Left forelimb (tissue), 1 donor: ENCODE measurements at regions not wholly inside any gene's neighbourhood (a gene's known extent, or its start where the extent isn't known, plus 50 kb on each side); places are given as distances from the start of the nearest gene placed in this dataset.

ENCODE experiments used
- DNase-seq: peaks from one replicate; pipeline ENCODE4 v3.0.0-alpha.2; 2018; ENCODE audit warnings: low spot score

DNA sequence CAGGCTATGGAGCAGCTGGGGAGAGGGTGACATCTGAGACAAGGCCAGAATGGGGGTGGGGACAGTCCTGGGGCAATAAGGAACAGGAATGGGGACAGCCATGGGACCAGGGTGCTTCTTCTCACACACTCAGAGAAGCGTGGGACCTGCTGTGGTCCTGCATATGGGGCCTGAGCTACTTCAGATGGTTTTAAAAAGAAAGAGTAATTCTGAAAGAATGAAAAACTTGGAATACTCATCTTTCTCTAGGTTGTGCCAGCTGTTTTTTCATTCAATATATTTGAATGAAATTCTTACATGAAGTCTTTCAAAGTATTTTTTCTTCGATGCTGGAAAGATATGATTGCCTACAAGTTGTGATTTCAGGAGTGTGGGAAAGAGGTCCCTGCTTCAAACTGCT, 227.5 kb upstream of the APCDD1 start:
- no peak for DNase-seq

DNA sequence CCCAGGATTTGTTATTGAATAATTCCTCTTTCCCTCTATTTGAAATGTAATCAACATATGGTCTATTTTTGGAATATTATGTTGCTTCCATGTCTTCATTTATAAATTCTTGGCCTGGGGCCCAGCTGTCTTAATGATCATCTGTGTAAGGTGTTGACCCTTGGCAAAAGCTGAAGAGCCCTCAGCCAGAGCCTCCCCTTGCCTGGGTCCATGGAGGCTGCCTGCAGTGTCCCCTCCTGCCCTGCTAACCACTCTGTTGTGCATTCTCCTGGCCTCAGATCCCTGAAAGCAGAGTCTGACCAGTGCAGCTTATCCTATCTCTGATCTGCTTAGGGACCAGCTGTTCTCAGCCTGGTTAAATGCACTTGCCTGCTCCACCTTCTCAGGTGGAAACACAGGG, 226.1 kb upstream of the APCDD1 start:
- no peak for DNase-seq

DNA sequence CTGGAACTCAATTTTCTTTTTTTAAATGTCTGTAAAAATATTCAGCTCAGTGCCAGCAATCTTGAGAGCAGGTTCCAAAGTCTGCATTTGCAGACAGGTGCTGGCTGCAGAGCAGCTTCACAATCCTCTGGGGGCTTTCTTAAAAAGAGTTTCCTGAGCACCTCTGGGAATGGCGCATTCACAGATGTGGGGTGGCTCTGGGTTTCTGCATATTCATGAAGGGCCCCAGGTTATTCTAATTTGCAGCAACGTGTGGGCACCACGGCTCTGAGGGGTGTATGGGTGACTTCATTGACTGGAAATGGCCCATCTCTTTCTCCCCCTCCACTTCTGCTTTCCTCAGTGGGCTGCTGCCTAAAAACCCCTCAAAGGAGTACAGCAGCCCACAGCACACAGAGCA, 225.0 kb upstream of the APCDD1 start:
- no peak for DNase-seq

DNA sequence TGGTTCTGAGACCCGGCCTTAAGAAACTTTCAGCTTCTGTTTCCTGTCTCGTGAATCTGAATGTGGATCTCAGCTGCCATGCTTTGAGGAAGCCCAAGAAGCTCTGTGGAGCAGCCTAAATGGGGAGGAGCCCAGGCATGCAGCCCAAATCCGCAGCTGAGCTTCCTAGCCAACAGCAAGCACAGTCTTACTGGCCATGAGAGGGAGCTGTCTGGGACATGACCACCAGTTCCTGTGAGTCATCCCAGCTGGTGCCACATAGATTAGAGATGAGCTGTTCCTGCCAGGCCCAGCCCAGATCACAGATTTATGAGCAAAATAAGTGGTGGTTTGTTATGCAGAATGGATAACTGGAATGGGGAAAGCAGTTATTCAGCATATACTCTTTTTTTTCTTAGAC, 224.4 kb upstream of the APCDD1 start:
- DNase-seq = no peak

DNA sequence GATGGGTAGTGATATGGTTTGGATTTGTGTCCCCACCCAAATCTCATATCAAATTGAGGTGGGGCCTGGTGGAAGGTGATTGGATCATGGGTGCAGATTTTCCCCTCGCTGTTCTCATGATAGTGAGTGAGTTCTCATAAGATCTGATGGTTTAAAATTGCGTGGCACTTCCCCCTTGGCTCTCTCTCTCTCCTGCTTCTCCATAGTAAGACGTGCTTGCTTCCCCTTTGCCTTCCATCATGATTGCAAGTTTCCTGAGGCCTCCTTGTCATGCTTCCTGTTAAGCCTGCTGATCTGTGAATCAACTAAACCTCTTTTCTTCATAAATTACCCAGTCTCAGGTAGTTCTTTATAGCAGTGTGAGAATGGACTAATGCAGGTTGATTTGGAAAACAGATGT, 223.2 kb upstream of the APCDD1 start:
- no peak for DNase-seq

DNA sequence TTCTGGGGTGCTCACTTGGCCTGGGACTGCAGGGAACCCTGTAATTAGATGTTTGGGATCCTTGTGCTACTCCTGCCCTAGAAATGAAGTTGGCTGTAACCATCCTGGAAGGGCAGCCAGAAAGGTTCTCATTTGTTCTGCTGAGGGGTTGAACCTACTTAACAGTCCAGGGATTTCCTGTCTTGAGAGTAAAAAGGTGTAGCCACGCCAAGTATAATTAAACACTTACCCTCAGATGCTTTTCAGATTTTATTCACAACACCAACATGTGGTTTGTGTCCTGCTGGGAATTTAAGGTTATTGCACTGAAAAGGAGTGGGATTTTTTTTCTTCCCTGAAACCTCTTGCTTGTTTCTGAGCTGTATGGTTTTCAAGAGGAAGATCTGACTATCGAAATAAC, 222.4 kb upstream of the APCDD1 start:
- DNase-seq = no peak

DNA sequence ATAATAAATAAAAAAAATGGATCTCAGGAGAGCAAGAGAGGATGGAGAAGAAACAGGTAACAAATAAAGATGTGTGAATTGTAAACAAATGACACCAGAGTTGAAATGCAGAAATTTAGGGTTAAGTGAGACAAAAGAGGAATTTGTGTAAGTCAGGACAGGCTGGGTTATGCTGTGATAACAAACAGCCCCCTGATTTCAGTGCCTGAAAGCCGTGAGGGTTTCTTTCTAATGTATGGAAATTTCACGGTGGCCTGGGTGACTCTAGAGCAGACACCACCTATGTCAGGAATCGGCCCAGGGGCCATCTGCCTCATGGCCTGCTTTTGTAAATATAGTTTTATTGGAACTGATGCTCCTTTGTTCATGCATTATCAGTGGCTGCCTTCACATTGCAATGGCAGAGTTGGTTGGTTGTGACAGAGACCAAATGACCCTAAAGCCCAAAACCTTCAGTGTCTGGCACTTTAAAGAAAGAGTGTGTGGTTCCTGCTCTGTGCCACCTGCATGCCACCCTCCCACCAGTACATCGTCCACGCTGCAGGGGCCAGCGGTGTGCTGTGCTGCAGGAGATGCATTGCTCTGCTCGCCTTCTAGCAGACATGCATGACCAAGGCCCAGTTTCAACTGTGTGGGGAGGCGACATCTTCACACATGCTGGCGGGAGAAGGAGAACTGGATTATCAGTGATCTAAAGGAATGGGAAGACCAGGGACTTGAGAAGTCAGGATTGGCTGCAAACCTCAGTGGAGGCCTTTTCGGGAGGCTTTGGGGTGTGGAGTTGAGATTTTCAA, 221.2 kb upstream of the APCDD1 start:
- DNase-seq = no peak

DNA sequence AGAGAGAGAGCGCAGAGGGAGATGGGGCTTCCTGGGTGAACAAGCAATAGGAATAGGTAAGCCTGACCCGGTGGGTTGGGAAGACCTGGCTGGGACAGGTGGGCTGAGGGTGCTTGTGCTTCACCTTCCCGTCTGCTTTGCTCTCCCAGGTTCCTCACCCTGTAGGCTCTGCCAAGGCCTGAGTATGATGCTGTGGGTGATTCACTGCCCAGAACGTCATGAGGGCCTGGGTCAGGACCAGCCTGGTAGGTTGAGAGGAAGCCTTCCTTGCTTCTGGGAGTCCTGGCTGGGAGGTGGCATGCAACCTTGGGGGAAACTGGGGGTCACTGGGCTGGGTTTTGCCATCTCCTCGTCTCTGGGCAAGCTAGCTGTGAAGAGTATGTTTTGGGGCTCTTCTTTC, 220.2 kb upstream of the APCDD1 start:
- DNase-seq = no peak

DNA sequence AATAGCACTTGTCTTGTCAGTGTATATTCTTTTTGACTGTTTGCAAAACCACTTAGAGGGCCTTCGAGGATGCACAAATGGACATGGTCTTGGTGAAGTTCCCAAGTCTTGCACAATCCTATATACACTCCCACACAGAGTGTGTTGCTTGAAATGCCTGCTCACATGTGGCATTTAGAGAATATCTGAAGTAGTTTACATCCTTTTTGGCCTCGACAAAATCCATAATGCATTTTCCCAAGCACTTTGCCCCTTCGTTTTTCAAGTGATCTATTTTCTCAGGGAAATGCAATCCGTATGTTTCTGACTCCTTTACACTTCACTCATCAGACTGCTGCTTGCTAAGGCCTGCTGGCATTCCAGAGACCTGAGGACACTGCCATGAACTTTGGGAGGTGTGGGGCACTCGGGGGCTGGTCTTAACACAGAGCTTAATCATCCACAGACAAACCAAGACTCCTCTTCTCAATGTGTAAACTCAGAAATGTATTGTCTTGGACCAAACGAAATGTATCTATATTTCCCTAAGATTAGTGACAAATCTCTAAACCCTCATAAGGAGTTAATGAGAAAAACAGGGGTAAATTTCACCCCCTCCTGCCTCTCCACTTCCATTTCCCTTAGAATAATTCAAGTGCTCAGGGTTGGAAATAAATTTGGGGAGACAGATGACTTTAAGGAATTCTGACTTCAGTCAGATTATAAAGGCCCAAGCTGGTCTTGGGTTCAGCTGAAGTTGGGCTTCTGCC, 219.3 kb upstream of the APCDD1 start:
- DNase-seq = no peak

DNA sequence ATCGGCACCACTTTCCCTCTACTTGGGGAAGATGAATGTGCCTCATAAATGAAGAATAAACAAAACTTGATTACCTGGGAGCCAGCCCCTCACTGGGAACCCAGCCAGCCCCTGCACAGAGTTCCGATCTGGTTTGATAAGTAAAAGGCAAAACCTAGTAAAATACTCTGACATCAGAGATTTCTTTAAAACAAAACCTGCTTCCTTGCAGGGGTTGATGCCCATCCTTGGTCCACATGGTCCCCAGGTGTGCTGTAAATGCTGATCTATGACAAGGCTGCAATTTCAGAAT, 218.8 kb upstream of the APCDD1 start:
- no peak for DNase-seq

DNA sequence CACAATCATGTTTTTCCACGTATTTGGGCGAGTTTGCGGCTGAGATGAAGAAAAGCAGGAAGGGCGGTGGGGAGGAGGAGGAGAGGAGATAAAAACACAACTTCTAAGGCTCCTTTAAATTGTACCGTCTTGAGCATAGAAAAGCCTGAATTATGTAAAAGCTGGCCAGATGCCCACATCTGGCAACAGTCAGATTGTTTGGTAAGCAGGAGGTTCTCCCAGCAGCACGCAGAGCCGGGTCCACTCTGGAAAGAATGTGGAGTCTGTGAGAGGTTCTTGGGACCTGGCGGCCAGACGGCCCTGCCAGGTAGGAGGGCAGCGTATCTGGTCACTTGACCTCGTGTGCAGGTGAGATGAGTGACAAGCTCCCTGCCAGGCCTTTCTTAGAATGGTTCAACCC, 215.3 kb upstream of the APCDD1 start:
- DNase-seq = no peak

DNA sequence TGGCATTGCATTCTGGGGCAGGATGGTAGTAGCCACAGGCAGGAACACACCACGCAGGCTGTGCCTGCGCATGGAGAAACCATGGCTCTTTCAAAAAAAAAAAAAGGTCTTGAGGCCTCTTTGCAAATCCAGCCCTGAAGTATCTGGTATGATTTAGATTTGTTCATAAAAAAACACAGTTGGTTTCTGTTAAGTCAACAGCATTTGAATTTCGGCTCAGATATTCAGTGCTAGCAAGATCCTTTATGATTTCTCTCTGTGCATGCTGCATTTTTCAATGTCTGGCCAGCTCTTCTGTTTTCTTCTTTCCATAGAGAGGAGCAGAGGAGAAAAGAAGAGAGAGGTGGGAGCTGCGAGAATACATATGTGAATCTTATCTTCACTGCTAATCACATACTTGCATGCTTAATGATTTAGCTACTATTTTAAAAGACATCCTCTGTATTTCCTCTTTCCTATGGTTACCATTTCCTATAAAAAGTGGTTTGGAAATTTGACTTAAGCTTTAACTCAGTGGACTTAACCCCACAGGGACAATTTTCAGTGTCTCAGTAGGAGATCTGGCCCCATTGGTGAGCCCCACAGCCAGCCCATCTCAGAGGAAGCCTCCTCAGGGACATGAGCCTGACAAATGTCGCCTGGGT, 214.3 kb upstream of the APCDD1 start:
- DNase-seq = no peak

DNA sequence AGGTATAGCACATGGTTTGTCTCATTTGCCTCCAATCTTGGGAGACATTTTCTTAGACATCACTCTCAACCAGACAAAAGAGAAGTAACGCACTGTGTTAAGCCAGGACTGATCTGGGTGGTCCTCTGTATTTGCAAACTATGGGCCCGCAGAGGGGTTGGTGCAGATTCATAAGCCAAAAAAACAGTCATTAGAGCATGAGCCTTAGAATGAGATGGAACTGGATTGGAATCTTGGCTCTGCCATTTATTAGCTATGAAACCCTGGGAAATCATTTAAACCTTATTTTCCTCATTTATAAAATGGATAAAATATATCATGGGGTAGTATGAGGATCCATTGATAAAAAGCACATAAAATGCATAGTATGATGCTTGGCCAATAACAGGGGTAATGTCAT, 213.5 kb upstream of the APCDD1 start:
- DNase-seq = no peak

DNA sequence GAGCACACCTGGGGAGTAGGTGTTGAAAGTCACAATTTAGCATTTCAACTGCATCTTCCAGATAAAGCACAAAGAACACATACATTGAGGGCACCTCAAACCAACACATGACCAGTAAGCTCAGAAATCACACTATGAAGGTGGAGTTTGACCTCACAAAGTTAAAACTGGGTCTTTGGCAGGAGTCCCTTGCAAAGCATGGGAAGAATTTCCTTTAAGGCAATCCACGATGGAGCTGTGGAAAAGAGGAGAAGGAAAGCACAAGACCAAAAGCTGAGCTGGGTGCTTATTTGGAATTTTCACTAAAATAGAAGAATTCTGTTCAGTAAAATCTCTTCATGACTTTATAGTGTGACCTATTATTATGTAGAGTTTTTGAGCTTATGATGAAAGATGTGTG, 212.9 kb upstream of the APCDD1 start:
- DNase-seq = no peak

DNA sequence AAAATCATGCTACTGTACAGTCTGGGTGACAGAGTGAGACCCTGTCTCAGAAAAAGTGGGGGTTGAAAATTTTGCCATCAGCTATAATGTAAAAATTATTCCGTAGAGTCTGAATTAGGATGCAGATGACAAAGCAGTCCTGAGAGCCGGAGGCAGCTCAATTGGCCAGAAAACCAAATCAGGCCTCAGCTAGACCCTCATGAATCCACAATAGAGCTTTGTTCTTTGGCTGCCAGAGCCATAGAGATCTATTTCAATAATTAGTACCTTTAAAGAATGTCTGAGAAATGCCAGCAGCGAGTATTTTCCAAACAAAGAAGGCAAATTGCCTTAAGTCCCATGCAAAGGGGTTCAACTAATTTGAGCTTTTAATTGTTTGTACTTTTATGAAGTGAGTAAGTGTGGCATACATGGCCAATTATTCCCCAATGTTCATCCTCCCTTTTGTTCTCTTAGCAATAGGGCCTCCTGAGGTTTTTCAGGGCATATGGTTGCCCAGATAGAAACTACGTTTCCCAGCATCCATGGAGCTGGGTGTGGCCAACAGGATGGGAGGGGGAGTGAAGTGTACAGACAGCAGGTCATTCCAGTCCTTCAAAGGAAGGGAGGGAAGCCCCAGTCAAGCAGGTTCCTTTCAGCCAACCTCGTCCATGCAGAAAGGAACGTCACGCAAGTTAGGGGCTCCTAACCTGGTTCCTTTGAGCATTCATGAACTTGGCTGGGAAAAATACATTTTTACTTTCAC, 211.3 kb upstream of the APCDD1 start:
- no peak for DNase-seq

DNA sequence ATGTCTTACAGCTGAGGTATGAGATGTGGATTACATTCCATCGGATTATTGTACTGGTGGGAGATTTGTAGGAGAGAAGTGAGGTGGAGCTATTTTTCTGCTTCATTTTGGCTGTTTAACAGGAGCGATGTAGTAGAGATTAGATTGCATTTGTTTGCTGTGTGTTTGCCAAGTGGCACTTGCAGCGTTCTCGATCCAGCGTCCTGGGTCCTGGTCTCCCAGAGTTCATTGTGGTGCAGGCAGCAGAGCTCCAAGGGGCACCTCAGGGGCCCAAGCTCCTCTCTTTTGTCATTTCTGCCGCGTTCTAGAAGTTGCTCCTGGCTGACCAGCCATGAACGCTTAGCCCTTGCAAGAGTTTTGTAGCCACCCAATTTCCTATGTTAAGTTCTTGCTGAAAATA, 210.1 kb upstream of the APCDD1 start:
- no peak for DNase-seq

DNA sequence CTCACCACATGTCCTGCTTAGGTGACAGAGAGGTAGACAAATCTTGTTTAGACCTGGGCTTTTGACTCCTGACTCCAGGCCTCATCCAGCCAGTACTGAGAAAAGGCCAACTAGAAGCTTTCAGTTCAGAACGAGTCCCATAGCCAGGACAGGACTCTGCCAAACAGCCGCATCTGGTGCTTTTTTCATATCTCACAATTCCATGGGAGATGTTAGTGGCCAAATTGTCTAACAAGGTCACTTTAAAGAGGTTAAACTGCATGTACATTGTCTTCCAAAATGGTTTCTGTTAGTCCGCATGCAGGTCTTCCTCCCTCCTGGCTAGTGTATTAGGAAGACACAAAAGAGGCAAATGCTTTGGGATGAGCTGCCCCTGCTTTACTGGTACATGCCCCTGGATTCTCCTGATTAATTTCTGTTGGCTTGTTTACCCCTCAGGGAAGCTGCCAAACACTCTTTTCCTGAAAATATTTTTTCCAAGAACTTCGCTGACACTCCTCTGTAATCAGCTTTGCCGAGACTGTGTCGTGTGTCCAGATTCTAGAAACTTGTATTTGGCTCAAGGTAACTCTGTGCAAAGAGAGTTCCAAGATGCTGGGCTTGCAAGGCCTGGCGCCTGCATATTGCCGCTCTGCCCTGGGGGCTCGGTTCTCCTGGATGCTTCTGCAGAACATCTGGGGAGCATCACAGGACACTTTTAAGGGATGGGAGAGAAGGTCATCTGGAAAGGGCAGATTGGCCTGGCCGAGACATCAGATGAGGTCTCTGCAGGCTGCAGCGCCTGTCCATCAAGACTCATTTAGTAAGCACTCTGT, 209.2 kb upstream of the APCDD1 start:
- no peak for DNase-seq

DNA sequence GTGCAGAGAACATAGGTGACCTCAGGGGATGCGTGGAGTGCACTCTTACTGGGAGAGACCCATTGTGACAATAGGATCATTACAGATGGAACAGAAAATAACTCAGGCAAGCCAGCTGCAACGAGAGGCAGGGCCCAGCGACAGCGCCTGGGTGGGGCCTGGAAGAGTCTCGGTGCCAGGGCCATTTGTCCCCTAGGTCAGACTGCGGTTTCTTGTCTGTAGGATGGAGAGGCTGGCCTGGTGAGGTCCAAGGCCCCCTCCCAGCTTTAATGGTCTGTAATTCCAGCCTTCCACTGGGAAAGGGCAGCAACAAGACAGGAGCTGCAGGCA, 208.6 kb upstream of the APCDD1 start:
- DNase-seq = no peak

DNA sequence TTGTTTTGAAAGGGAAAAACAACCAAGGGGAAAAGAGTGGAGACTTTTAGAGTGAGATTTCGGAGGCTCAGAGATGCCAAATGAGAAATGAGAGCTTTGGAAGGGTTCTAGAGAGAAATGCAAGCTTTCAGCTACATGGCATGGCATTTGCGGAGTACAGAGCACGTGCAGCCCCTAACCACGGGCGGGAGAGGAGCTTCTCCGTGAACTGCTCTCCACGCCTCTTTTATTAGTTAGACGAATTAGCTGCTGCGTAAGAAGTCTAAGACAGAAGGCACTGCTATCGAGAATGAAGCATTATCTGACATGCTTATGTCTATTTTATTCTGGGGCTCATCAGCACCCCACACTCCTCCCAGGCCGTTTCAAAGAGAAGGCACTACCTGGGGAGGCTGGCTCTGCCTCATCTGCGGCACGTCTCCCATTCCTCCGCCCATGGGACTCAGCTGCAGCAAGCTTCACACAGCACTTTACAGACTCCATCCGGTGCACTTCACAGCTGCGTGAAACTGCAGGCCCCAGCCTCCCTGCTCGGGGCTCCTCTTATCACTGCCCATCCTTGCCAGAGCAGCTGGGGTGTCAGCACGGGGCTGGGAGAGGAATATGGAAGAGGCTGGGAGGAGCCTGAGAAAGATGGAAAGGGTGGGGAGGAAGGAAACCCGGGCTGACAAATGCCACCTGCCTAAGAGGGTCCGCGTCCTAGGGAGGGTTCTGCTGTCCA, 207.3 kb upstream of the APCDD1 start:
- no peak for DNase-seq

DNA sequence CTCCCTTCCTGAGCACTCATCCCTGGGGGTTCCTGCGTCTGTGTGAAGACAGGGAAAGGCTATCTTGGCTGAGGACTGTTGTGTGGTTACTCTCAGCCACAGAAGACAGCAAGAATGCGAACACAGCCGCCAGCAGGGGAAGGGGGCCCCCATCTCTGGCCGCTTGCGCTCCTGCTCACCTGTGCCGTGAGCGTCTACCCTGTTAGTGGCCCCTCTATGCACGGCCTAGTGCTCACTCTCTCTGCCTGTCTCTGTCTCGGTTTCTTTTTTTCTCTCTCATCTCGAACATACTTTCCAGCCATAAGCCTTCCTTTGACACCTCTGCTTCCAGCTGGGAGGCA, 206.7 kb upstream of the APCDD1 start:
- no peak for DNase-seq

DNA sequence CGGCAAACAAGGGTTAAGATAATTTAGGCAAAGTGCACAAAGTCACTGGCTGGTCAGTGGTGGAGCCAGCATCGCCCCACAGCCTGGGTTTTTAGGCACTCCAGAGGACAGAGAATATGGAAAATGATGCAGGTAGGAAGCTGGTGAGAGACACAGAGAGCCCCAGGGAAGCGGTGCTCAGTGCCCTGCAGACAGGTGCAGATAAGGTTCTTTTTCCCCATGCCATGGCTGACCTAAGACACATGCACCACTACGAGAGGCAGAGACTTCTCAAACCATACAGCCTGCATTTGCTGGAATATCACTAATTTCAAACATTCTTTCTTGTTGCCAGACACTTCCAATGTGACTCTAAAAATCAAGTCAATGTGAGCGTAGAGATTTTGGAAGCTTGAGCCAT, 205.7 kb upstream of the APCDD1 start:
- no peak for DNase-seq

DNA sequence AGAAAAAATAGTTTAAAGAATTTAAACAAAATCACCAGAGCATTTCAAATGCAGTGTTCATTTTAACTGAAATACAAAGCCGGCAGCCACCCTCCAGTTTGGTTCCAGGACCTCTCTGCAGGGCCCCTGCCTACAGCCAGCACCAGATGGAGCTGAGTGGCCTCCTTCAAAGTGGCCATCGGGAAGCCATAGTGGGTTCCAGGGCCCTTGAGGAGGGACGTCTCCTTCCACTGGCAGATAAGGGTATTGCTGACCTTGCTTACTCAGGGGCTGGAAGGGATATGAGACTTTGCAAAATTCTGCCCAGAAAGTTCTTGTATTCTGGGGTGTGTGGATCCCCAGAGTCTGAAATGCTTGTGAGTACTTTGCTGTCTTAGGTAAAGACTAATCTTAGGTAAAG, 205.2 kb upstream of the APCDD1 start:
- no peak for DNase-seq
